GM18951 (cell line): ENCODE measurements at regions not wholly inside any gene's neighbourhood (a gene's known extent, or its start where the extent isn't known, plus 50 kb on each side); places are given as distances from the start of the nearest gene placed in this dataset.

ENCODE experiments used
- POLR2A ChIP-seq: IDR thresholded peaks from 4 replicates; pipeline ENCODE4 v1.6.1; 2011; ENCODE audit warnings: mild to moderate bottlenecking; ENCODE audit not compliant: insufficient read length, insufficient read depth; ENCODE audit errors: extremely low read depth
- in situ Hi-C: fragments of 300-500 bp; cut with MboI; formaldehyde crosslinking; loops from one replicate; pipeline ENCODE4 v1.12.0; 2022; ENCODE audit warnings: low sequenced_read_pairs, mixed read lengths, inconsistent platforms; ENCODE audit not compliant: unreplicated experiment

DNA sequence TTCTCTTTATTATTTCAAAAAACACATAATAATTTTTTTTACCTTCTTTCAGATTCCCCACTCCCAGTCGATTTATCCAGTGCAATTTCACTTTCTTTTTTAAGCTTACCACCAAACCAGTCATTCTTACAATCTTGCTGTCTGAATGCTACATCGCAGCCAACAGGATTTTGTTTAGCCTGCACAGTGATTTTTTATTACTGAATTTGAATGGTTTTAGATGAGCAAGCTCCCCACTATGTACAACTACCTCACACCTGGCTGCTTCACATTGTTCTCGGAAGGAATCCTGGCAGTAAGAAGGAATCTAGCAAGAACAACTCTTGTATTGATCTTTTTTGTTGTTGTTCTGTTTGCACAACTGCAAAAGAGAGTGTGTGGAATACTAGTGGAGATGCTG is 668.1 kb upstream of the WWC1 start:
- in situ Hi-C loops, result no loop called here
- TF ChIP-seq POLR2A, result no peak

- no peak for TF ChIP-seq POLR2A
- in situ Hi-C loops, result no loop called here
Measured at GRCh38 chr5:167624053-167624452, 667.4 kb upstream of the WWC1 start.

GRCh38 chr5:167626341-167627123 is 664.9 kb upstream of the WWC1 start:
- TF ChIP-seq POLR2A, result no peak
- in situ Hi-C loops, result no loop called here

DNA sequence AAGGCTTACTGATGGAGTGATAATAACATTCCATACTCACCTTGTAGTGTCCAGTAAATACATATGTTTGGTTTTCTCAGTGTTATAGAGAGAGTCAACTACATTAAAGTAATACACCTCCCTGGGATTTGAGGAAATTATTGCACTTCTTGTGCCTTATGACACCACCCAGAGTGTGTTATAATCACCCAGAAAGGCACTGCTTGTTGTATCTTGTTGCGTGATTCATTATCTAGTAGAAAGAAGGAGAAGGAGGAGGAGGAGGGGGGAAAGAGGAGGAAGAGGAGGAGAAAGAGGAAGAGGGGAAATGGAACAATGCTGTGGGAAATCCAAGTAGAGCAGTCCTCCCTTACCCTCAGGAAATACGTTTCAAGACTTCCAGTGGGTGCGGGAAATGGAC is 661.8 kb upstream of the WWC1 start:
- TF ChIP-seq POLR2A, result no peak
- in situ Hi-C loops, result no loop called here

- TF ChIP-seq POLR2A, result no peak
- in situ Hi-C loops, result no loop called here
Measured at GRCh38 chr5:167631191-167631590, 660.3 kb upstream of the WWC1 start.

GRCh38 chr5:167633114-167633513 is 658.3 kb upstream of the WWC1 start:
- in situ Hi-C loops, result no loop called here
- no peak for TF ChIP-seq POLR2A

- TF ChIP-seq POLR2A, result no peak
- in situ Hi-C loops, result no loop called here
Measured at GRCh38 chr5:167633931-167634341, 657.5 kb upstream of the WWC1 start.

DNA sequence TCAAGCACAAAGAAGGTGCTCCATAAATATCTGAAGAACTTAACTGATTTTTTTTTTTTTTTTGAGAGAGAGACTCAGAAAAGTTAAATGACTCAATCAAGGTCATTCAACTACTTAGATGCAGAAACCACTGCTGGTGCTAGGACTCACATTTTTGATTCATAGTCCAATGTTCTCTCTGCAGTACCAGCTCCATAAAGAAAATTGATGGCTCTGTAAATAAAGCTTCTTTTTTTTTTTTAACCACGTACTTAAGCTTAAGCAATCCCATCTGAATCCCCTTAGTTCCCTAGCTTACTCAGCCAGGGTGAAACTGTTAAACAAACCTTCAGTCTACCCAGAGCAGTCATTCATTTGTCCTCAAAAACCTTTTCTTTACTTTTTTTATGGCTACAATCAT is 657.0 kb upstream of the WWC1 start:
- no peak for TF ChIP-seq POLR2A
- in situ Hi-C loops, result no loop called here

DNA sequence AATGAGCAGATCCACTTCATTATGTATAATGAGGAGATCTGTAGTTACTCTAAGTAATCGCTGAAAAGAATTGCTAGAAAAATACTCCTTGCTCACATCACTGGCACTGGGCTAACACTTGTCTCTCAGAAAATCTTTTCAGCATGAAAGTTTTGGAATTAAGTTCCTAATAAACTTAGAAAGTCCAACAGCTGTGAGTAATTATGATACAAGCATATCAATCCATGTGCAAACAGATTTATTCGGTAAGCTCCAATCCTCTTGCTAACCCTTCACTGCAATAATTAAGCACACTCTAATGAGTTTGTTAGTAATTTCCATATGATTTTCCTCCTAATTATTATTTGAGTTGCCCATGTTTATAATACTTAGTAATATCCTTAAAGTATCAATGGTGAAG is 652.6 kb upstream of the WWC1 start:
- in situ Hi-C loops, result no loop called here
- TF ChIP-seq POLR2A, result no peak

GRCh38 chr5:167639273-167639672 is 652.2 kb upstream of the WWC1 start:
- in situ Hi-C loops, result no loop called here
- no peak for TF ChIP-seq POLR2A

GRCh38 chr5:167639766-167640165 is 651.7 kb upstream of the WWC1 start:
- in situ Hi-C loops, result no loop called here
- no peak for TF ChIP-seq POLR2A

GRCh38 chr5:167642181-167642580 is 649.3 kb upstream of the WWC1 start:
- no peak for TF ChIP-seq POLR2A
- in situ Hi-C loops, result no loop called here

- in situ Hi-C loops, result no loop called here
- no peak for TF ChIP-seq POLR2A
Measured at GRCh38 chr5:167642779-167643517, 648.5 kb upstream of the WWC1 start.
